Activated naive CD8-positive, alpha-beta T cell treated with anti-CD3 and anti-CD28 coated beads for 36 hours (primary cell): ENCODE measurements at regions not wholly inside any gene's neighbourhood (a gene's known extent, or its start where the extent isn't known, plus 50 kb on each side); places are given as distances from the start of the nearest gene placed in this dataset.

ENCODE experiments used
- DNase-seq: peaks from one replicate; pipeline ENCODE4 v3.0.0; 2021
- H3K27ac Mint-ChIP-seq: one replicate; pipeline ENCODE4 v1.8.0; 2022; ENCODE audit warnings: mild to moderate bottlenecking, moderate library complexity, mixed read lengths
- H3K27me3 Mint-ChIP-seq: one replicate; pipeline ENCODE4 v1.8.0; 2022; ENCODE audit warnings: mild to moderate bottlenecking, mixed read lengths
- H3K36me3 Mint-ChIP-seq: one replicate; pipeline ENCODE4 v1.8.0; 2021; ENCODE audit warnings: mild to moderate bottlenecking, mixed read lengths
- H3K4me1 Mint-ChIP-seq: one replicate; pipeline ENCODE4 v1.8.0; 2021; ENCODE audit warnings: mixed read lengths
- H3K4me3 Mint-ChIP-seq: one replicate; pipeline ENCODE4 v1.8.0; 2022; ENCODE audit warnings: mild to moderate bottlenecking, moderate library complexity, mixed read lengths
- H3K9me3 Mint-ChIP-seq: one replicate; pipeline ENCODE4 v1.8.0; 2022; ENCODE audit warnings: mixed read lengths

GRCh38 chr17:77753691-77754245 is 204.7 kb upstream of the TNRC6C start:
- no peak for DNase-seq
- no peaks in the 10 kb centered on the region for H3K4me1 Mint-ChIP-seq
- H3K27ac Mint-ChIP-seq, result no peak overlapping the region
- H3K27me3 Mint-ChIP-seq, result no peaks in the 10 kb centered on the region
- no peaks in the 10 kb centered on the region for H3K36me3 Mint-ChIP-seq
- peaks cover 2% of the 10 kb centered on the region for H3K9me3 Mint-ChIP-seq
- no peak overlapping the region for H3K4me3 Mint-ChIP-seq

GRCh38 chr17:77754956-77755355 is 203.5 kb upstream of the TNRC6C start:
- Mint-ChIP-seq H3K4me3 (no peak overlapping the region), H3K27me3 (no peaks in the 10 kb centered on the region), H3K9me3 (peaks cover 2% of the 10 kb centered on the region), H3K4me1 (no peaks in the 10 kb centered on the region), H3K36me3 (no peaks in the 10 kb centered on the region), H3K27ac (no peak overlapping the region)
- no peak for DNase-seq

GRCh38 chr17:77755410-77755963 is 203.0 kb upstream of the TNRC6C start:
- Mint-ChIP-seq H3K9me3 (peaks cover 2% of the 10 kb centered on the region), H3K27ac (no peak overlapping the region), H3K36me3 (no peaks in the 10 kb centered on the region), H3K4me3 (no peak overlapping the region), H3K4me1 (no peaks in the 10 kb centered on the region), H3K27me3 (no peaks in the 10 kb centered on the region)
- DNase-seq, result no peak

- Mint-ChIP-seq H3K36me3 (no peaks in the 10 kb centered on the region), H3K4me1 (no peaks in the 10 kb centered on the region), H3K9me3 (peaks cover 2% of the 10 kb centered on the region), H3K27ac (no peak overlapping the region), H3K27me3 (no peaks in the 10 kb centered on the region), H3K4me3 (no peak overlapping the region)
- no peak for DNase-seq
These were observed 202.5 kb upstream of the TNRC6C start for GRCh38 chr17:77756028-77756427.

- H3K9me3 Mint-ChIP-seq, result peaks cover 2% of the 10 kb centered on the region
- H3K36me3 Mint-ChIP-seq, result no peaks in the 10 kb centered on the region
- no peak for DNase-seq
- no peak overlapping the region for H3K27ac Mint-ChIP-seq
- no peaks in the 10 kb centered on the region for H3K27me3 Mint-ChIP-seq
- H3K4me3 Mint-ChIP-seq, result no peak overlapping the region
- no peaks in the 10 kb centered on the region for H3K4me1 Mint-ChIP-seq
These were observed 201.5 kb upstream of the TNRC6C start for GRCh38 chr17:77756846-77757560.

- no peaks in the 10 kb centered on the region for H3K27me3 Mint-ChIP-seq
- no peak overlapping the region for H3K4me3 Mint-ChIP-seq
- H3K27ac Mint-ChIP-seq, result no peak overlapping the region
- H3K4me1 Mint-ChIP-seq, result no peaks in the 10 kb centered on the region
- H3K36me3 Mint-ChIP-seq, result no peaks in the 10 kb centered on the region
- peaks cover 2% of the 10 kb centered on the region for H3K9me3 Mint-ChIP-seq
- no peak for DNase-seq
These were observed 201.0 kb upstream of the TNRC6C start for GRCh38 chr17:77757561-77757898.

GRCh38 chr17:77763023-77763422 is 195.5 kb upstream of the TNRC6C start:
- Mint-ChIP-seq H3K27me3 (no peaks in the 10 kb centered on the region), H3K9me3 (no peaks in the 10 kb centered on the region), H3K27ac (no peak overlapping the region), H3K4me1 (no peaks in the 10 kb centered on the region), H3K36me3 (no peaks in the 10 kb centered on the region), H3K4me3 (no peak overlapping the region)
- no peak for DNase-seq

- Mint-ChIP-seq H3K4me1 (no peaks in the 10 kb centered on the region), H3K9me3 (no peaks in the 10 kb centered on the region), H3K4me3 (no peak overlapping the region), H3K27me3 (no peaks in the 10 kb centered on the region), H3K27ac (no peak overlapping the region), H3K36me3 (no peaks in the 10 kb centered on the region)
- no peak for DNase-seq
These were observed 194.9 kb upstream of the TNRC6C start for GRCh38 chr17:77763575-77763974.

- H3K36me3 Mint-ChIP-seq, result no peaks in the 10 kb centered on the region
- DNase-seq, result no peak
- H3K4me1 Mint-ChIP-seq, result no peaks in the 10 kb centered on the region
- H3K27me3 Mint-ChIP-seq, result no peaks in the 10 kb centered on the region
- no peak overlapping the region for H3K27ac Mint-ChIP-seq
- no peak overlapping the region for H3K4me3 Mint-ChIP-seq
- H3K9me3 Mint-ChIP-seq, result no peaks in the 10 kb centered on the region
These were observed 193.2 kb upstream of the TNRC6C start for GRCh38 chr17:77765292-77765691.

GRCh38 chr17:77767148-77767547 is 191.4 kb upstream of the TNRC6C start:
- H3K4me1 Mint-ChIP-seq, result no peaks in the 10 kb centered on the region
- H3K4me3 Mint-ChIP-seq, result no peak overlapping the region
- no peak overlapping the region for H3K27ac Mint-ChIP-seq
- no peak for DNase-seq
- no peaks in the 10 kb centered on the region for H3K27me3 Mint-ChIP-seq
- H3K9me3 Mint-ChIP-seq, result no peaks in the 10 kb centered on the region
- no peaks in the 10 kb centered on the region for H3K36me3 Mint-ChIP-seq

- Mint-ChIP-seq H3K9me3 (no peaks in the 10 kb centered on the region), H3K36me3 (no peaks in the 10 kb centered on the region), H3K4me3 (no peak overlapping the region), H3K27me3 (no peaks in the 10 kb centered on the region), H3K27ac (no peak overlapping the region), H3K4me1 (peaks cover 5% of the 10 kb centered on the region)
- DNase-seq, result no peak
These were observed 190.2 kb upstream of the TNRC6C start for GRCh38 chr17:77768248-77768852.

GRCh38 chr17:77769215-77769614 is 189.3 kb upstream of the TNRC6C start:
- Mint-ChIP-seq H3K4me1 (peaks cover 5% of the 10 kb centered on the region), H3K36me3 (no peaks in the 10 kb centered on the region), H3K27me3 (no peaks in the 10 kb centered on the region), H3K4me3 (no peak overlapping the region), H3K9me3 (no peaks in the 10 kb centered on the region), H3K27ac (no peak overlapping the region)
- no peak for DNase-seq

GRCh38 chr17:77769762-77770161 is 188.7 kb upstream of the TNRC6C start:
- H3K4me3 Mint-ChIP-seq, result no peak overlapping the region
- no peaks in the 10 kb centered on the region for H3K36me3 Mint-ChIP-seq
- no peaks in the 10 kb centered on the region for H3K27me3 Mint-ChIP-seq
- H3K27ac Mint-ChIP-seq, result no peak overlapping the region
- DNase-seq, result no peak
- peaks cover 5% of the 10 kb centered on the region for H3K4me1 Mint-ChIP-seq
- no peaks in the 10 kb centered on the region for H3K9me3 Mint-ChIP-seq

- Mint-ChIP-seq H3K4me1 (peaks cover 5% of the 10 kb centered on the region), H3K9me3 (no peaks in the 10 kb centered on the region), H3K27ac (no peak overlapping the region), H3K27me3 (no peaks in the 10 kb centered on the region), H3K36me3 (no peaks in the 10 kb centered on the region), H3K4me3 (no peak overlapping the region)
- DNase-seq, result no peak
These were observed 188.0 kb upstream of the TNRC6C start for GRCh38 chr17:77770331-77771105.

GRCh38 chr17:77771145-77771544 is 187.4 kb upstream of the TNRC6C start:
- no peak overlapping the region for H3K27ac Mint-ChIP-seq

More at GRCh38 chr17:77771145-77771544, 187.4 kb upstream of the TNRC6C start:
- H3K9me3 Mint-ChIP-seq, result no peaks in the 10 kb centered on the region
- no peaks in the 10 kb centered on the region for H3K36me3 Mint-ChIP-seq
- H3K4me3 Mint-ChIP-seq, result no peak overlapping the region
- H3K27me3 Mint-ChIP-seq, result no peaks in the 10 kb centered on the region
- peaks cover 5% of the 10 kb centered on the region for H3K4me1 Mint-ChIP-seq
- DNase-seq, result no peak
